Panc1 (cell line): ENCODE measurements at regions not wholly inside any gene's neighbourhood (a gene's known extent, or its start where the extent isn't known, plus 50 kb on each side); places are given as distances from the start of the nearest gene placed in this dataset.
A peak's percentile ranks its signal among the peaks of the same experiment; 100 is the strongest.

ENCODE experiments used
- ATAC-seq: fragments of 200-7000 bp; cut with Tn5 transposase; 2 replicates; pipeline ENCODE4 v1.9.1; 2020; ENCODE audit warnings: mild to moderate bottlenecking, moderate library complexity
- BruUV-seq: library from RNA; stranded (reverse); fragments of 400-500 nt; replicated peaks from 2 replicates; lab custom pipeline; 2021; lab: Mats Ljungman, UMichigan
- CTCF ChIA-PET: fragments of 300-600 bp; sonication (Branson Sonifier 250); formaldehyde crosslinking; loops from one replicate; lab custom pipeline; 2022; ENCODE audit warnings: antibody characterized with exemption; lab: Charles Lee
- POLR2A ChIA-PET: fragments of 300-600 bp; sonication (Branson Sonifier 250); formaldehyde crosslinking; loops from one replicate; lab custom pipeline; 2022; ENCODE audit warnings: antibody characterized with exemption; lab: Charles Lee
- DNase-seq: peaks from one replicate; pipeline ENCODE4 v3.0.0-alpha.2; 2010; ENCODE audit warnings: low read depth, low spot score
- H3K27ac ChIP-seq: 2 replicates; pipeline ENCODE4 v1.5.1; 2011; ENCODE audit warnings: mild to moderate bottlenecking, low read length, inconsistent platforms
- H3K27me3 ChIP-seq: fragments of 200-500 bp; sonication (Bioruptor generic); 2 replicates; pipeline ENCODE4 v1.6.0; 2014; ENCODE audit warnings: low read length, inconsistent platforms; ENCODE audit not compliant: control insufficient read depth, insufficient read depth
- H3K36me3 ChIP-seq: fragments of 200-500 bp; sonication (Bioruptor generic); 2 replicates; pipeline ENCODE4 v1.5.1; 2014; ENCODE audit warnings: inconsistent platforms, mild to moderate bottlenecking, low read length, moderate library complexity; ENCODE audit not compliant: control insufficient read depth, insufficient read depth
- H3K4me1 ChIP-seq: 2 replicates; pipeline ENCODE4 v1.5.1; 2011; ENCODE audit warnings: inconsistent platforms, mild to moderate bottlenecking, low read length, moderate library complexity; ENCODE audit not compliant: control insufficient read depth, insufficient read depth
- H3K4me3 ChIP-seq, 2 experiments: 2 replicates each; pipeline ENCODE4 v1.5.1; 2011 to 2012; ENCODE audit warnings: low read depth in 2 of 2, low read length in 2 of 2, mild to moderate bottlenecking in 2 of 2, inconsistent platforms in 1 of 2, moderate library complexity in 1 of 2
- H3K9me3 ChIP-seq: fragments of 200-500 bp; sonication (Bioruptor generic); 2 replicates; pipeline ENCODE4 v1.5.1; 2014; ENCODE audit warnings: low read depth, mild to moderate bottlenecking, inconsistent platforms, low read length, moderate library complexity; ENCODE audit not compliant: control insufficient read depth, insufficient read depth
- CTCF ChIP-seq: fragments of 450-650 bp; IDR thresholded peaks from 2 replicates; pipeline ENCODE4 v1.5.1; 2017; ENCODE audit warnings: mild to moderate bottlenecking
- POLR2AphosphoS5 ChIP-seq: IDR thresholded peaks from 2 replicates; pipeline ENCODE4 v1.6.1; 2012; ENCODE audit warnings: mild to moderate bottlenecking, low read depth, low read length, moderate library complexity
- REST ChIP-seq, 2 experiments: IDR thresholded peaks; 2 replicates each; pipeline ENCODE4 v1.6.1; 2011 to 2012; ENCODE audit warnings: low read depth in 2 of 2, control low read depth in 1 of 2, low read length in 1 of 2, mild to moderate bottlenecking in 1 of 2, moderate library complexity in 1 of 2; ENCODE audit not compliant: insufficient read depth in 1 of 2
- SIN3A ChIP-seq: IDR thresholded peaks from 2 replicates; pipeline ENCODE4 v1.6.1; 2012; ENCODE audit warnings: low read depth, mild to moderate bottlenecking, low read length, moderate library complexity, borderline replicate concordance; ENCODE audit not compliant: insufficient read depth
- TCF7L2 ChIP-seq: IDR thresholded peaks from 2 replicates; pipeline ENCODE4 v1.6.1; 2011; ENCODE audit warnings: mild to moderate bottlenecking, low read depth, low read length, inconsistent platforms
- in situ Hi-C: cut with HindIII; loops from 2 replicates; pipeline ENCODE4 v1.10.0; 2016; ENCODE audit warnings: low sequenced_read_pairs, low pct_unique_long_range_greater_than_20kb
- intact Hi-C: fragments of 100-400 bp; cut with micrococcal nuclease; formaldehyde crosslinking; loops from one replicate; pipeline ENCODE4 v1.10.0; 2022; ENCODE audit not compliant: unreplicated experiment

GRCh38 chr2:40844353-40845277 is 392.7 kb upstream of the SLC8A1 start:
- ChIA-PET POLR2A (no interaction called here), CTCF (interaction anchor here (0.6 kb wide), 1 partner anchor 663 kb away, joined by 3 read pairs; no protein-coding TSS in a partner anchor)
- intact Hi-C loops = no loop called here
- Histone ChIP-seq H3K27me3 (no peaks in the 10 kb centered on the region), H3K4me1 (no peaks in the 10 kb centered on the region), H3K36me3 (no peaks in the 10 kb centered on the region), H3K27ac (no peak overlapping the region), H3K9me3 (no peaks in the 10 kb centered on the region), H3K4me3 (no peak overlapping the region)
- no peak for ATAC-seq
- in situ Hi-C loops = no loop called here
- no TSS peak for BruUV-seq
- DNase-seq = no peak
- TF ChIP-seq CTCF (peak; percentile 20), SIN3A (no peak), TCF7L2 (no peak), POLR2AphosphoS5 (no peak), REST (IDR thresholded peaks at IDR 0.05; ENCODE audit: insufficient read depth in 1 of 2, low read depth in 2 of 2, low read length in 1 of 2) (no peak)

GRCh38 chr2:40851661-40852060 is 399.8 kb upstream of the SLC8A1 start:
- Histone ChIP-seq H3K27ac (no peak overlapping the region), H3K36me3 (no peaks in the 10 kb centered on the region), H3K9me3 (no peaks in the 10 kb centered on the region), H3K4me3 (no peak overlapping the region), H3K4me1 (no peaks in the 10 kb centered on the region), H3K27me3 (no peaks in the 10 kb centered on the region)
- no peak for DNase-seq
- ATAC-seq = no peak
- in situ Hi-C loops = no loop called here
- TF ChIP-seq SIN3A = no peak
- TF ChIP-seq POLR2AphosphoS5 = no peak
- TF ChIP-seq CTCF = no peak
- TF ChIP-seq TCF7L2 = no peak
- no peak for TF ChIP-seq REST (IDR thresholded peaks at IDR 0.05; ENCODE audit: insufficient read depth in 1 of 2, low read depth in 2 of 2, low read length in 1 of 2)
- CTCF ChIA-PET = no interaction called here
- no TSS peak for BruUV-seq
- intact Hi-C loops = no loop called here
- POLR2A ChIA-PET = no interaction called here
